Mesendoderm (in vitro differentiated cells): ENCODE measurements at regions not wholly inside any gene's neighbourhood (a gene's known extent, or its start where the extent isn't known, plus 50 kb on each side); places are given as distances from the start of the nearest gene placed in this dataset.

Source experiments
- DNase-seq: peaks from one replicate; pipeline ENCODE4 v3.0.0; 2013
- H2AK5ac ChIP-seq: 2 replicates; pipeline ENCODE4 v1.6.1; 2013; ENCODE audit warnings: low read length, inconsistent platforms
- H2BK120ac ChIP-seq: 2 replicates; pipeline ENCODE4 v1.6.1; 2013; ENCODE audit warnings: low read depth, mild to moderate bottlenecking, low read length, moderate library complexity, mixed read lengths
- H2BK15ac ChIP-seq: replicated peaks from 2 replicates; pipeline ENCODE4 v1.6.1; 2013; ENCODE audit warnings: low read depth, mild to moderate bottlenecking, moderate library complexity
- H2BK5ac ChIP-seq: 2 replicates; pipeline ENCODE4 v1.6.1; 2013; ENCODE audit warnings: low read length, inconsistent platforms
- H3K18ac ChIP-seq: 2 replicates; pipeline ENCODE4 v1.6.1; 2013; ENCODE audit warnings: mild to moderate bottlenecking, low read length, mixed read lengths
- H3K23ac ChIP-seq: one replicate; pipeline ENCODE4 v1.6.1; 2013; ENCODE audit warnings: low read length
- H3K27ac ChIP-seq: 2 replicates; pipeline ENCODE4 v1.5.1; 2013; ENCODE audit warnings: low read depth, mild to moderate bottlenecking, inconsistent platforms, low read length, moderate library complexity
- H3K27me3 ChIP-seq: 2 replicates; pipeline ENCODE4 v1.6.1; 2013; ENCODE audit warnings: low read length, control low read depth, mild to moderate bottlenecking, inconsistent platforms; ENCODE audit not compliant: insufficient read depth, poor library complexity
- H3K36me3 ChIP-seq: 2 replicates; pipeline ENCODE4 v1.6.1; 2013; ENCODE audit warnings: low read length, inconsistent platforms; ENCODE audit not compliant: control insufficient read depth, insufficient read depth
- H3K4ac ChIP-seq: one replicate; pipeline ENCODE4 v1.6.1; 2013; ENCODE audit warnings: low read depth, mild to moderate bottlenecking, low read length, moderate library complexity
- H3K4me1 ChIP-seq: 2 replicates; pipeline ENCODE4 v1.6.1; 2013; ENCODE audit warnings: low read depth, low read length, inconsistent platforms; ENCODE audit not compliant: control insufficient read depth
- H3K4me2 ChIP-seq: 2 replicates; pipeline ENCODE4 v1.6.1; 2013; ENCODE audit warnings: low read length
- H3K4me3 ChIP-seq: 2 replicates; pipeline ENCODE4 v1.5.1; 2013; ENCODE audit warnings: mild to moderate bottlenecking, low read length
- H3K56ac ChIP-seq: one replicate; pipeline ENCODE4 v1.6.1; 2013; ENCODE audit warnings: low read length
- H3K79me1 ChIP-seq: 2 replicates; pipeline ENCODE4 v1.6.1; 2013; ENCODE audit warnings: low read length, inconsistent platforms
- H3K79me2 ChIP-seq: 2 replicates; pipeline ENCODE4 v1.6.1; 2013; ENCODE audit warnings: mild to moderate bottlenecking, low read length; ENCODE audit not compliant: control insufficient read depth, insufficient read depth
- H3K9ac ChIP-seq: 2 replicates; pipeline ENCODE4 v1.6.1; 2013; ENCODE audit warnings: low read length, inconsistent platforms
- H4K5ac ChIP-seq: one replicate; pipeline ENCODE4 v1.6.1; 2013; ENCODE audit warnings: low read length
- H4K8ac ChIP-seq: one replicate; pipeline ENCODE4 v1.6.1; 2013; ENCODE audit warnings: low read depth, mild to moderate bottlenecking, control low read depth, low read length, moderate library complexity
- WGBS: extraction: QIAGEN DNeasy Blood & Tissue Kit; methylation state at CpG from one replicate; pipeline ENCODE4 v1.1.7; 2013; ENCODE audit warnings: low lambda C conversion rate, missing lambda C conversion rate; ENCODE audit not compliant: insufficient coverage; ENCODE audit errors: extremely low coverage; 5-methylcytosine and 5-hydroxymethylcytosine counted together

DNA sequence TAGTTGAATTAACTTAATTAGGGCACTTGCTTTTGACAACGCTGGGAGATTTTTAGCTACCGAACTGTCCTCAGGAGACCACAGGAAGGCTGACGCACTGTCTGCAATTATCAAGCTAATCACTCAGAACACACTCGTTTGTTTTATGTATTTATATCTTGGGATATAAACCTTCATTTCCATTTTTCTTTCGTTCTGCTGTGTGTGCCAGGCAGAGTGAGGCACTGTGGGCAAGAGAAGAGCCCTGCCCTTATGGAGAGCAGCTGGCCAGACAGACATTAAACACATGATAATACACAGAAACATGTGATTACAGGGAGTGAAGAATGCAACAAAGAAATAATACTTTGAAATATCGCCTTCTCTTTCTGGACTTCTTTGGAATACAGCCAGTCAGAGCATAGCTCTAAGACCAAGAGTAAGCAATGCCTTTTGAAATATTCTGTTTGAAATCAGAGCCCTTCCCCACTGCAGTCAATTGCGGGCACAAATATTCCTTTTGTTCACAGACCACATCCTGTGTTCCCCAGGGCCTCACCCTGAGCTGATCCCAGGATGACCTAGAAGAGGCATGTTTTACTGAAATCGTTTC, 96.8 kb downstream of the ANKRD60 start:
- Histone ChIP-seq H2AK5ac (no peak overlapping the region), H3K4me2 (no peak overlapping the region), H2BK5ac (no peak overlapping the region), H4K8ac (no peak overlapping the region), H3K79me2 (no peaks in the 10 kb centered on the region), H4K5ac (no peak overlapping the region), H2BK15ac (no peak overlapping the region), H3K23ac (no peak overlapping the region), H3K27ac (no peak overlapping the region), H3K9ac (no peak overlapping the region), H3K4ac (no peak overlapping the region), H3K36me3 (no peaks in the 10 kb centered on the region), H3K79me1 (no peaks in the 10 kb centered on the region), H3K18ac (no peak overlapping the region), H3K56ac (no peak overlapping the region), H2BK120ac (no peak overlapping the region), H3K4me3 (no peak overlapping the region), H3K27me3 (no peaks in the 10 kb centered on the region), H3K4me1 (no peaks in the 10 kb centered on the region)
- DNase-seq: no peak
- no CpG with 5 or more reads among the region's 8 CpGs for WGBS

GRCh38 chr20:58131151-58131550, 97.3 kb downstream of the ANKRD60 start:
- Histone ChIP-seq H3K27me3 (no peaks in the 10 kb centered on the region), H3K4me1 (no peaks in the 10 kb centered on the region), H3K27ac (no peak overlapping the region), H4K8ac (no peak overlapping the region), H3K4me3 (no peak overlapping the region), H3K18ac (no peak overlapping the region), H2AK5ac (no peak overlapping the region), H2BK120ac (no peak overlapping the region), H3K23ac (no peak overlapping the region), H4K5ac (no peak overlapping the region), H3K4me2 (no peak overlapping the region), H3K9ac (no peak overlapping the region), H3K36me3 (no peaks in the 10 kb centered on the region), H3K79me1 (no peaks in the 10 kb centered on the region), H2BK5ac (no peak overlapping the region), H2BK15ac (no peak overlapping the region), H3K56ac (no peak overlapping the region), H3K4ac (no peak overlapping the region), H3K79me2 (no peaks in the 10 kb centered on the region)
- no CpG with 5 or more reads among the region's 8 CpGs for WGBS
- DNase-seq: peak; percentile 32

DNA sequence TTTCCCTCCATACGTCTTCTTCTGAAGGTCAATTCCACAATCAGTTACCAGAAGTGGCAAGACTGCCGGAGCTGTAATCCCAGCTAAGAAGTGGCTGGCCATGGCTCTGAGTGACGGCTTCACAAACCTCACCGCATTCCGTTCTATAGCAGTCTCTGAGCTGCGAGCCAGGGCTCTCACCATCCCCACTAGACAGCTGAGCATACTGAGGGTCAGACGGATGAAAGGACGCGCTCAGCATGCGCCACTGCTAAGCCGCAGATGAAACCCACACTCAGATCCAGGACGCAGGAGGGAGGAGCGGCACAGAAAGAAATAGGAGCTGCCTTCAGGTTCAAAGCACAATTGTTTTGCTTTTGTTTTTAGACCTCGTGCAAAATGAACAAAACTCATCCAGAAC, 97.9 kb downstream of the ANKRD60 start:
- no peak overlapping the region for H2BK120ac ChIP-seq
- no CpG with 5 or more reads among the region's 14 CpGs for WGBS
- H3K27ac ChIP-seq: no peak overlapping the region
- no peaks in the 10 kb centered on the region for H3K79me1 ChIP-seq
- H4K8ac ChIP-seq: no peak overlapping the region
- H4K5ac ChIP-seq: no peak overlapping the region
- H3K79me2 ChIP-seq: no peaks in the 10 kb centered on the region
- H3K18ac ChIP-seq: no peak overlapping the region
- no peak overlapping the region for H2BK15ac ChIP-seq
- H3K56ac ChIP-seq: no peak overlapping the region
- no peak overlapping the region for H3K23ac ChIP-seq
- H3K4ac ChIP-seq: no peak overlapping the region
- no peaks in the 10 kb centered on the region for H3K4me1 ChIP-seq
- no peak for DNase-seq
- H3K4me2 ChIP-seq: no peak overlapping the region
- H3K4me3 ChIP-seq: no peak overlapping the region
- H2AK5ac ChIP-seq: no peak overlapping the region
- no peak overlapping the region for H2BK5ac ChIP-seq
- no peaks in the 10 kb centered on the region for H3K27me3 ChIP-seq
- no peaks in the 10 kb centered on the region for H3K36me3 ChIP-seq
- no peak overlapping the region for H3K9ac ChIP-seq

DNA sequence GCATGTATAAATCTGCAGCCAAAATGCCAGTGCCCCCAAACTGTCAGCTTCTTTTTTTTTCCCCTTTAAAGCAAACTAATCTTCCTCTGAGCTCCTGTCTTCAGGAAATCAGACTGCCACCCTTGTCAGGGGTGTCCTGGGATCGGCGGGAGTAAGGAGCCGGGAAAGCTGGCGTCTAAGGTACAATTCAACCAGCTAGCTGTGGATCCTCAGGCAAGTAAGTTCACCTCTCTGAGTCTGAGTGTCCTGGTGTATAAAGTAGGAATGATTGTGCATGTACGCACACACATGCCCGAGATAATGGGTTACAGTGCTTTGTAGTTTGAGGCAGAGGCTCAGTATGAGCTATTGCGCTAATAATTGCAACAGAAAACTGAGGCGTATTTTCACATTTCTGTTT, 98.3 kb downstream of the ANKRD60 start:
- no peak for DNase-seq
- Histone ChIP-seq H4K8ac (no peak overlapping the region), H3K79me1 (no peaks in the 10 kb centered on the region), H2BK15ac (no peak overlapping the region), H3K27ac (no peak overlapping the region), H3K23ac (no peak overlapping the region), H3K4me1 (no peaks in the 10 kb centered on the region), H3K4me3 (no peak overlapping the region), H3K56ac (no peak overlapping the region), H3K9ac (no peak overlapping the region), H3K4ac (no peak overlapping the region), H3K79me2 (no peaks in the 10 kb centered on the region), H2BK120ac (no peak overlapping the region), H3K4me2 (no peak overlapping the region), H4K5ac (no peak overlapping the region), H3K27me3 (no peaks in the 10 kb centered on the region), H3K18ac (no peak overlapping the region), H3K36me3 (no peaks in the 10 kb centered on the region), H2BK5ac (no peak overlapping the region), H2AK5ac (no peak overlapping the region)
- WGBS: no CpG with 5 or more reads among the region's 8 CpGs

- no peaks in the 10 kb centered on the region for H3K4me1 ChIP-seq
- H3K56ac ChIP-seq: no peak overlapping the region
- H4K8ac ChIP-seq: no peak overlapping the region
- no peak overlapping the region for H2BK15ac ChIP-seq
- H3K27me3 ChIP-seq: no peaks in the 10 kb centered on the region
- H3K18ac ChIP-seq: no peak overlapping the region
- DNase-seq: no peak
- H3K4me2 ChIP-seq: no peak overlapping the region
- no peak overlapping the region for H2BK120ac ChIP-seq
- no peaks in the 10 kb centered on the region for H3K79me2 ChIP-seq
- no peak overlapping the region for H3K27ac ChIP-seq
- H4K5ac ChIP-seq: no peak overlapping the region
- H3K79me1 ChIP-seq: no peaks in the 10 kb centered on the region
- no peak overlapping the region for H2AK5ac ChIP-seq
- no peaks in the 10 kb centered on the region for H3K36me3 ChIP-seq
- no peak overlapping the region for H3K4ac ChIP-seq
- no peak overlapping the region for H2BK5ac ChIP-seq
- no peak overlapping the region for H3K23ac ChIP-seq
- no CpG with 5 or more reads among the region's 13 CpGs for WGBS
- no peak overlapping the region for H3K9ac ChIP-seq
- H3K4me3 ChIP-seq: no peak overlapping the region
Observed at GRCh38 chr20:58129721-58130151, 98.7 kb downstream of the ANKRD60 start.
